Tibial artery (tissue), 4 donors: ENCODE measurements at regions not wholly inside any gene's neighbourhood (a gene's known extent, or its start where the extent isn't known, plus 50 kb on each side); places are given as distances from the start of the nearest gene placed in this dataset.

ENCODE experiments used
- DNase-seq, 2 donors: peaks; one replicate each; pipeline ENCODE4 v3.0.0-alpha.2; 2019
- H3K27ac ChIP-seq, 2 donors: fragments of 200-600 bp; sonication (generic) in 1 of 2; 1 replicate in 1 of 2; 2 replicates in 1 of 2; pipeline ENCODE4 v1.5.1; 2018 to 2019; ENCODE audit warnings: mild to moderate bottlenecking in 1 of 2
- H3K27me3 ChIP-seq, 2 donors: fragments of 200-600 bp; sonication (generic) in 1 of 2; one replicate each; pipeline versions ENCODE4 v1.5.1 to v1.6.0; 2016 to 2019
- H3K36me3 ChIP-seq, 3 donors: fragments of 200-600 bp; sonication (generic) in 2 of 3; one replicate each; pipeline ENCODE4 v1.5.1; 2016 to 2019; ENCODE audit warnings: mild to moderate bottlenecking in 2 of 3
- H3K4me1 ChIP-seq, 4 donors: fragments of 200-600 bp; sonication (generic) in 2 of 4; 1 replicate in 3 of 4; 2 replicates in 1 of 4; pipeline ENCODE4 v1.5.1; 2016 to 2019
- H3K4me3 ChIP-seq, 2 donors: fragments of 200-600 bp; sonication (generic) in 1 of 2; 1 replicate in 1 of 2; 2 replicates in 1 of 2; pipeline ENCODE4 v1.5.1; 2018 to 2019; ENCODE audit warnings: mild to moderate bottlenecking in 2 of 2
- H3K9me3 ChIP-seq, 3 donors: fragments of 200-600 bp; sonication (generic) in 1 of 3; one replicate each; pipeline ENCODE4 v1.5.1; 2016 to 2019
- intact Hi-C: fragments of 100-400 bp; cut with DNase I; formaldehyde crosslinking; loops from one replicate; pipeline ENCODE4 v1.15.0; 2023; ENCODE audit warnings: low total_unique reads
- TF ChIP-seq, protein P1 (sequence below), 2 experiments: fragments of 200-600 bp in 1 of 2; fragments of 450-650 bp in 1 of 2; IDR thresholded peaks; one replicate each; pipeline ENCODE4 v1.5.1; 2017 to 2019; ENCODE audit warnings: antibody characterized with exemption in 2 of 2, mild to moderate bottlenecking in 1 of 2, moderate library complexity in 1 of 2

DNA sequence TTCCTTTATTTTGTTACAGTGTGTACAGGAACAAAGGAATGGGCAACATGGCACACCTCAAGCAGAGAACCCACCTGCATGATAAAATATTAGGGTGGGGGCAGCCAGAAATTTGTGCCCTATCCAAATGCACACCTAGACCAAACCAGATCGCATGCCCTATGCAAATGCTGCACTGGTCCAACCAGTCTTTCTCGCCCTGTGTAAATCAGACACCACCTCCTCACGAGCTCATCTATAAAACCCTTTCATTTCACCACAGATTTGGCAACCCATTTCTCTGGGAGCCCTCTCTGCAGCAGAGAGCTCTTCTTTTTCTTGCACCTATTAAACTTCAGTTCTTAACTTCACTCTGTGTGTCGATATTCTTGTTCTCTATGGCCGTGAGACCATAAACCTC lies 1559.2 kb downstream of the SLITRK1 start:
- DNase-seq = no peak
- Histone ChIP-seq H3K27me3 (no peaks in the 10 kb centered on the region), H3K4me3 (no peak overlapping the region), H3K9me3 (no peaks in the 10 kb centered on the region), H3K36me3 (no peaks in the 10 kb centered on the region), H3K27ac (no peak overlapping the region), H3K4me1 (peaks cover 0 to 6% (median 0%) of the 10 kb centered on the region in 4 donors)
- TF ChIP-seq, protein P1, sequence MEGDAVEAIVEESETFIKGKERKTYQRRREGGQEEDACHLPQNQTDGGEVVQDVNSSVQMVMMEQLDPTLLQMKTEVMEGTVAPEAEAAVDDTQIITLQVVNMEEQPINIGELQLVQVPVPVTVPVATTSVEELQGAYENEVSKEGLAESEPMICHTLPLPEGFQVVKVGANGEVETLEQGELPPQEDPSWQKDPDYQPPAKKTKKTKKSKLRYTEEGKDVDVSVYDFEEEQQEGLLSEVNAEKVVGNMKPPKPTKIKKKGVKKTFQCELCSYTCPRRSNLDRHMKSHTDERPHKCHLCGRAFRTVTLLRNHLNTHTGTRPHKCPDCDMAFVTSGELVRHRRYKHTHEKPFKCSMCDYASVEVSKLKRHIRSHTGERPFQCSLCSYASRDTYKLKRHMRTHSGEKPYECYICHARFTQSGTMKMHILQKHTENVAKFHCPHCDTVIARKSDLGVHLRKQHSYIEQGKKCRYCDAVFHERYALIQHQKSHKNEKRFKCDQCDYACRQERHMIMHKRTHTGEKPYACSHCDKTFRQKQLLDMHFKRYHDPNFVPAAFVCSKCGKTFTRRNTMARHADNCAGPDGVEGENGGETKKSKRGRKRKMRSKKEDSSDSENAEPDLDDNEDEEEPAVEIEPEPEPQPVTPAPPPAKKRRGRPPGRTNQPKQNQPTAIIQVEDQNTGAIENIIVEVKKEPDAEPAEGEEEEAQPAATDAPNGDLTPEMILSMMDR (IDR thresholded peaks at IDR 0.05) = no peak
- intact Hi-C loops = no loop called here

DNA sequence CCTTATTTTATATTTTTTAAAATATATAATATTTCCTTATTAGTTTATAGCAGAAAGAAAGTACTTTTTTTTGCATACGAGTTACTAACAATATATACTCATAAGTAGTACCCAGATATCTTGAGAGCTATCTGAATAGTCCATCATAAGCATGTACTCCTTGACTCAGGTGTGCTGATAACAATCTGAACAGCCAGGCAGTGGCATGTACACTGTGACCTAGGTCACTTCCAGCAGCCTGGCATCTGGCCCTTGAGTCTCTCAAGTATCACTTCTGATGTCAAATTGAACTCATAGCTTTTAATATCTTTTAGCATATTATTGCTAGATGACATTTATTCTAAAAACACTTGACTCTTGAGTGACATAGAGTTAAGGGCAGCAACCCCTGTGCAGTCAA lies 1576.7 kb downstream of the SLITRK1 start:
- Histone ChIP-seq H3K9me3 (no peaks in the 10 kb centered on the region), H3K4me3 (no peak overlapping the region), H3K36me3 (no peaks in the 10 kb centered on the region), H3K4me1 (no peaks in the 10 kb centered on the region), H3K27me3 (no peaks in the 10 kb centered on the region), H3K27ac (no peak overlapping the region)
- TF ChIP-seq, protein P1 (IDR thresholded peaks at IDR 0.05) = no peak
- intact Hi-C loops = no loop called here
- no peak for DNase-seq

DNA sequence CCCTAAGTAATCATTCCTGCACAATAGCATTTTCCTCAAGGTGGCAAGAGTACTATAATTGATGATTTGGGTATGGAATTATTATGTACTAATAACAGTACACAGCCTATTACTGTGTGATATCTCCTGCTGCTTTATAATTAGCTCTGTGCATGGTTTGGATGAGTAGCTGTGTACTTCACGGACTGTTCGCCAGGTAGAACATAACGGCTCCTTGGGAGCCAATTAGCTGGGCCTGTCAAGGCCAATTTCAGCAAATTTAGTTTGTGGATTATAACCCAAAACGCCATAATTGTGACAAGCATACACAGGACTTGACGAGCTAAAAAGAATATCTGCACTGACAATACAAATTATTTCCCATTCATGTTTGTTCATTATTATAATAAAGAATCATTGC lies 1584.2 kb downstream of the SLITRK1 start:
- TF ChIP-seq, protein P1 (IDR thresholded peaks at IDR 0.05) = no peak
- no peak overlapping the region for H3K27ac ChIP-seq
- no peaks in the 10 kb centered on the region for H3K36me3 ChIP-seq
- DNase-seq = no peak
- no peak overlapping the region for H3K4me3 ChIP-seq
- H3K4me1 ChIP-seq = no peaks in the 10 kb centered on the region
- intact Hi-C loops = no loop called here
- no peaks in the 10 kb centered on the region for H3K9me3 ChIP-seq
- H3K27me3 ChIP-seq = no peaks in the 10 kb centered on the region

DNA sequence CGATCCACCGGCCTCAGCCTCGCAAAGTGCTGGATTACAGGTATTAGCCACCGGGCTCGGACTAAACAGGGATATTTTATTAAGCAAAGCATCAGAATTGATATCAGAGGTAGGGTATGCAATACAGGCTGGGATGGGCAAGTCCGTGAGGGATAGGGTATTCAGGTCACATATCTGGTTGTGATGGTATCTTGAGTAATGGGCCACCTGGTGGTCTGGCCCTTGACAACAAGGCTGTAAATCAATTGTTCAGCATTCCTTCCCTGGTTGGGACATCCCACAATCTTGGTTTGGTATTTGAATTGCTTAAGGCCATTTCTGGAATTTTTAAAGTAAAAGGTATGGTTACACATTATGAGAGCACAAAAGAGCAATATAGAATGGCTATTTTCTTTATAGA lies 1588.0 kb downstream of the SLITRK1 start:
- no peak overlapping the region for H3K4me3 ChIP-seq
- no peaks in the 10 kb centered on the region for H3K27me3 ChIP-seq
- no peaks in the 10 kb centered on the region for H3K9me3 ChIP-seq
- intact Hi-C loops = no loop called here
- H3K4me1 ChIP-seq = no peaks in the 10 kb centered on the region
- no peak for DNase-seq
- H3K36me3 ChIP-seq = no peaks in the 10 kb centered on the region
- TF ChIP-seq, protein P1 (IDR thresholded peaks at IDR 0.05) = no peak
- no peak overlapping the region for H3K27ac ChIP-seq

DNA sequence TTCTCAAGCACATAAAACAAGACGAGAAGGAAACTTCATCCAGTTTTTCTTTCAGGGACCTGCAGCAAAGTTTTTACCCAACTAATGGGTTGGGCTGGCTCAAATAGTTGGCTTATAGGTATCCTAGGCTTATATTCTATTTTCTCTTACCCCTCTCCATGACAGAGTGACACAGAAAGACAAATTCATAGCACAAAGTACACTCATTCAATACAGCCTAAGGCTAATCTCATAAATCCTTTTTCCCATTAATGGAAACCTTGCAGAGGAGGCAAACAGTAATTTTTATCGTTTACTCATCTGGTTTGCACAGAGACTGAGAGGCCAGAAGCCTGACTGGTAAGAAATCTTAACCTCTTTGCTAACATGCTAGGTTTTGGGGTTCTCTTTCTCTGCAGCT lies 1589.9 kb downstream of the SLITRK1 start:
- TF ChIP-seq, protein P1 (IDR thresholded peaks at IDR 0.05) = no peak
- no peaks in the 10 kb centered on the region for H3K36me3 ChIP-seq

DNA sequence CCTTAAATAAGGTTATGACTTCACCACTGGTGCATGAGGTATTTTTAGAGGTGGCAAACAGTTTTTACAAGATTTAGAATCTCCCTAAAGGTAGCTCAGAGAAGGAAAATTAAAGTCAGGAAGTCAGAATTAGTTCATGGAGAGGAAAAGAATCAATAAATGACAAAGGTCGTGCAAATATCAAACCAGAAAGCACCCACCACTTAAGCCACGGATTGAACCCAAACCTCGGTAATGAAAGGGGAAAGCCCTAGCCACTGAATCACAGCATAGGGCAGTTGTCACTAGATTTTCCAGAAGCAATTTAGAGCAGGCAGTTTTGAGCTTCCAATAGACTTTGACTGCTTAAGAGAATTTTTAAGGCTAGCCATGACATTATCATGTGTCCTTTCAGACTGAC lies 1590.4 kb downstream of the SLITRK1 start:
- Histone ChIP-seq H3K4me1 (no peaks in the 10 kb centered on the region), H3K4me3 (no peak overlapping the region), H3K27ac (no peak overlapping the region), H3K9me3 (no peaks in the 10 kb centered on the region), H3K27me3 (no peaks in the 10 kb centered on the region), H3K36me3 (no peaks in the 10 kb centered on the region)
- DNase-seq = no peak
- TF ChIP-seq, protein P1 (IDR thresholded peaks at IDR 0.05) = no peak
- intact Hi-C loops = no loop called here

More for the DNA sequence above, 1589.9 kb downstream of the SLITRK1 start:
- no peak for DNase-seq
- intact Hi-C loops = no loop called here
- Histone ChIP-seq H3K9me3 (no peaks in the 10 kb centered on the region), H3K27ac (no peak overlapping the region), H3K27me3 (no peaks in the 10 kb centered on the region), H3K4me3 (no peak overlapping the region), H3K4me1 (no peaks in the 10 kb centered on the region)
